HG03521 (cell line): ENCODE measurements at regions not wholly inside any gene's neighbourhood (a gene's known extent, or its start where the extent isn't known, plus 50 kb on each side); places are given as distances from the start of the nearest gene placed in this dataset.
"Not testable (repeated sequence)": the region's sequence is repeated elsewhere in the genome, so short reads cannot be mapped to it uniquely, and the experiment has no call there.

Experiments
- ATAC-seq: cut with Tn5 transposase; IDR thresholded peaks from one replicate; pipeline ENCODE4 v1.9.1; 2021; ENCODE audit warnings: mild to moderate bottlenecking, moderate library complexity; ENCODE audit not compliant: unreplicated experiment

DNA sequence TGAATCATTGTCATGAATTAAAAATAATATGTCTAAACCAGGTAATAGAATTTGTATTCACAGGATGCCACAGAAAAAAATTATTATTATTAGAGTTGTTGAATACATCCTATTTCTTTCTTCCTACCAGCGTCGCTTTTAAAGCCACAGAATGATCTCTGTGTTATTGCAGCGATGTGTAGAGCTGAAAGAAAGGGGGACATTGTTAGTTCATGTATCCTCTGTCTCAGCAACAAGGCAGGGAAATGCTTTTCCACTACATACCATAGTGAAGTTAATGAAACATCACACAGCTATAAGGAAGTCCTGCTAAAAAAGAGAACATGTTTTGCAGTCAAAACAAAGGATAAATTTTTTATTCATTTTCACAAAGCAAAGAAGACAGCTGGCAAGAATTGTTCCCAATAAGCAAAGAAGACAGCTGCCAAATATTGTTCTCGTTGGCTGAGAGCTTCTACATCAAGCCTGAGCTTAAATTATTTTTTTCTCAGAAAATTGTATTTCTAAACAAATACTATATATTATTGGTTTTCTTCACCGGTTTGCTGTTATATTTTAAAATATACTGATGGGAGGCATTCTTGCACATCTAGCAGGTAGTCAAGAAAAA is 1234.4 kb downstream of the SUCLG1 start:
- ATAC-seq, result no peak

DNA sequence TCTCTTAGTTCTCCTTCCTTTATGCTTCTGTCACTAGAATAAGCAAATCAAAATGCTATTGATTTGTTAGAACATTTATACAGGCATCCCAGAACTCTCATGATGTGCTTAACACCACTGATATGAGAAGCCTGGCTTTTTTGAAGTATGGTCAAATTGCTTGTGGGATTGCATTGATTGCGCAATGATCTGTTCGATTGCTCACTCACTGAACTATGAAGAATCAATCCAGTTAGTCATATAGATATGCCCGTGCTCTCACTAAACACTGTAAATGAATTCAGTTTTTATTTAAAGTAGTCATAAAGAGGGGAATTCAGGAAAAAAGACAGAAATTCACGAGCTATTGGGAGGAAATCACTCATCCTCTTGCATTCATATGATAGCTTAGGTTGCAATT is 1237.8 kb downstream of the SUCLG1 start:
- no peak for ATAC-seq

- no peak for ATAC-seq
Observed at GRCh38 chr2:83217854-83218253, 1241.2 kb downstream of the SUCLG1 start.

DNA sequence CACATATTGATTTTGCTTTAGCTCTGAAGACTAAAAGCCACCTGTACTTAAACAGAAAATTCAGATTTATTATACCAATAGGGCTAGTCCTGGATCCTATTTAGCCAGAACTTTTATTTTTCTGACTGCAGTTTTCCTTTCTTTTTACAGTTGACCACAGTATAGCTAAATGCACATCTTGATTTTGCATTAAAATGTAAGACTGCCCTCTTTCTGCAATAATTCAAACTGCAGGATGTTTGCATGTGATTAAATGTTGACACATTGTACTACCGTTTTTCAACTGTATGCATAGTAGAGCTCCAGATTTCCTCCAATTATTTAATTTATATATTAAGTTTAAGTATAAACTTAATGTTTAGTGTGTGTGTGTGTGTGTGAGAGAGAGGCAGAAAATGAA is 1262.9 kb downstream of the SUCLG1 start:
- no peak for ATAC-seq

DNA sequence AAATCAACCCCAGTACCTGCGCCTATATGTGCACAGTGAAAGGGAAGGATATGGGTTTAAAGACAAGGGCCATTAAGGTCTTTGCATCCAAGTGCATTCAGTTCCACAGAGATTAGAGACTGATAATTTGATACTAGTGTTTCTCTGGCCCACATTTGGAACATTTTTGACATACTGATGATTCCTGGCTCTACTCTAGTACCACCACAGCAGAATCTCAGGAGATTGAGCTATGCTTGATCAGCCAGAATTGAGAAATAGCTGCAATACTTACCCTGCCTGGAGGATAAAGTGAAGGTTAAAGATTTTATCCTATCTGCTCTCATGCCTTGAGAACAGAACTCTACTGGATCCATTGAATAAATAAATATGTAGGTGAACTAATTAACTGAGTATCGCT is 1267.8 kb downstream of the SUCLG1 start:
- no peak for ATAC-seq

- no peak for ATAC-seq
Observed at GRCh38 chr2:83186105-83186760, 1272.8 kb downstream of the SUCLG1 start.

DNA sequence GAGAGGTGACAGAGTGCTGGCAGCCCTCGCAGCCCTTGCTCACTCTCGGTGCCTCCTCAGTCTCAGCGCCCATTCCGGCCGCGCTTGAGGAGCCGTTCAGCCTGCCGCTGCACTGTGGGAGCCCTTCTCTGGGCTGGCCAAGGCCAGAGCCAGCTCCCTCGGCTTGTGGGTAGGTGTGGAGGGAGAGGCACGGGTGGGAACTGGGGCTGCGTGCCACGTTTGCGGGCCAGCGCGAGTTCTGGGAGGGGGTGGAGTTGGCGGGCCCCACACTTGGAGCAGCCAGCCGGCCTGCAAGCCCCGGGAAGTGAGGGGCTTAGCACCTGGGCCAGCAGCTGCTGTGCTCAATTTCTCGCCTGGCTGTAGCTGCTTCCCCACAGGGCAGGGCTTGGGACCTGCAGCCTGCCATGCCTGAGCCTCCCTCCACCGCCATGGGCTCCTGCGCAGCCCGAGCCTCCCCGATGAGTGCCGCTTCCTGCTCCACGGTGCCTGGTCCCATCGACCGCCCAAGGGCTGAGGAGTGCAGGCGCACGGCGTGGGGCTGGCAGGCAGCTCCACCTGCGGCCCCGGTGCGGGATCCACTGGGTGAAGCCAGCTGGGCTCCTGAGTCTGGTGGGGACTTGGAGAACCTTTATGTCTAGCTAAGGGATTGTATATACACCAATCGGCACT is 1278.1 kb downstream of the SUCLG1 start:
- not testable (repeated sequence) for ATAC-seq

DNA sequence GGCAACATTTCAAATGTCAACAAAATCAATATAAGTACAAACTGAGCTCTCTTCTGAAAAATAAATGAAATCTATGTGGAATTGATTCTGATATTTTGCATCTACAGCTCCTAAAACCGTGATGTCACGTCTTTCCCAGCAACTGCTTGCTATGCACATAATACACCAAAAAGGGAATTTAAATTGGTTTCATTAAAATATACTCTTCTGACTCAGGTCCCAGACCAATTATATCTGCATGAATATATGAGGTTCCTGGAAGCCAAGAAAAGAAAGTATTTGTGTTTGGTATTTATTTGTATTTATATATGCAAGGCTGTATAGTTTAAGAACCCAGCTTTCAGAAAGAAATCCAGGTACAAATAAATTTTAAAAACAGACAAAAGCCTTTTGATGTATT is 1282.5 kb downstream of the SUCLG1 start:
- no peak for ATAC-seq

- ATAC-seq, result no peak
Observed at GRCh38 chr2:83172841-83173240, 1286.2 kb downstream of the SUCLG1 start.

DNA sequence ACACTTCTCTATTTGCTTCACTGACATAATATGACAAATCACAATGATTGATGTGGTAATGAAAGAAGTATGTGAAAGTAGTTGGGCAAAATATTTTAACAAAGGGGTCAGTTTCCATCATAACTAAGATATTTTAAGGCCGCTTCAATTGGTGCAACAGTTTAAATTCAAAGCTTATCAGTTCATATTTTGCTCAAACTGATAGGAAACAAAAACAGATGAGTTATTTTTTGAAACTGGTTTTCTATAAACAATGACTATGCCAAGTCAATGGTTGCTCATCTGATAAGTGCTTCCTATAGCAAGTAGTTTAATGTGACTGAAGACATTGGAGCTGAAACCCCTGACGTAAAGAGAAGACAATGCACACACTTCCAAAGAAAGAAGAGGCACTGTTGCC is 1290.7 kb downstream of the SUCLG1 start:
- ATAC-seq, result no peak

DNA sequence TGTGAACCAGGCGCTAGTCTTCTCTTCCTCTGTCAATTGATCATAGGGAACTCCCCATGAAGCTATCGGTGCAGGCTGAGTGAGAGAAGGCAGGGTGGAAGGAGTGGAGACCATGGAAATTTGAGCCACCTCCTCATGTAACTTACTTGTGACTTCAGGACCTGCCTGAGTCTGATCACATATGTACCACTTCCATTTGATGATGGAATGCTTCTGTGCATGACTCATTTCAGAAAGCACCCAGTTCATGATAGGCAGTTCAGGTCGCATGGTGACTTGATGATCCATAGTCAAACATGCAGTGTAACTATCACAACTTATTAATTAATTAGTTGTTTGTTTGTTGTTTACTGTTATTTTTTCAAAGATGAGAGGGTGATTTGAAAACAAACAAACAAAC is 1296.7 kb downstream of the SUCLG1 start:
- no peak for ATAC-seq

DNA sequence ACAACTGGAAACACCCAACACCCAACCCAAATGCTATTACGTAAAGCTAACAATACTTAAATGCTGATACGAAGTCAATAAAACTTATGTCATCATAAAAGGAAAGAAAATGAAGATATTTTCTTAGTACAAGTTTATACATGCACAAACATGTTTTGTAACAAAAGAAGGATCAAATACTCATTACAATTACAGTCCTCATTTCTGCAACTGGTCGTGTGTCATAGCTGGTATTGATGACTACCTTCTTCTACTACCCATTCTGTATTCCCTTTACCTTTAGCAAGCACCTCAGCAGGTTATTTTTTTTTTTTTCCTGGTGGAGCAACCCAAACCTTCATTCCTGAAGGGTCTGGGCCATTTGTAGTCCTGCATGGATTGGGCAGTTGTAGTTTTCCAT is 1298.5 kb downstream of the SUCLG1 start:
- ATAC-seq, result no peak

DNA sequence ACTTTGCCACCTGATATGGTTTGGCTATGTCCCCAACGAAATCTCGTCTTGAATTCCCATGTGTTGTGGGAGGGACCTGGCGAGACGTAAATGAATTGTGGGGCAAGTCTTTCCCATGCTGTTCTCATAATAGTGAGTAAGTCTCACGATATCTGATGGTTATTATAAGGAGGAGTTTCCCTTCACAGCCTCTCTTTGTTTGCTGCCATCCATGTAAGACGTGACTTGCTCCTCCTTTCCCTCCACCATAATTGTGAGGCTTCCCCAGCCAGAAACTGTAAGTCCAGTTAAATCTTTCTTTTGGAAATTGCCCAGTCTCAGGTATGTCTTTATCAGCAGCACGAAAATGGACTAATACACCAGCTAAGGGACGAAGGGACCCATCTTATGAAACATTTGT is 1303.3 kb downstream of the SUCLG1 start:
- ATAC-seq, result no peak

DNA sequence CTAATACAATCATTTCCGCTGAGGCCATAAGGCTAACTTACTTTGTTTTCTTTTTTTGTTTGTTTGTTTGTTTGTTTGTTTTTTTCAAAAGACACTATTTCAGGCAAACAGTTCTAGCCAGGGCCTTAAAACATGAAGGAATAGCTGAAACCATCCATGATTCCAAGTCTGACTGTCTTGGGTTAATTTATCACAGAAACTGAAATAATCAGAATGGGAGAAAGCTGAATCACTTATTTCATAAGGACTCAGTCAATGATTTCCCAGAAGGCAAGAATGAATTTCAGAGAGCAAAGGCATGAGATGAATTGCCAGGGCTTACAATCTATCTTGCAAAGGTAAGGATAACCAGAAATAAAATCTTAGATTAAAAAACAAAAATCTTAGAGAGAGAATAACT is 1315.1 kb downstream of the SUCLG1 start:
- no peak for ATAC-seq

DNA sequence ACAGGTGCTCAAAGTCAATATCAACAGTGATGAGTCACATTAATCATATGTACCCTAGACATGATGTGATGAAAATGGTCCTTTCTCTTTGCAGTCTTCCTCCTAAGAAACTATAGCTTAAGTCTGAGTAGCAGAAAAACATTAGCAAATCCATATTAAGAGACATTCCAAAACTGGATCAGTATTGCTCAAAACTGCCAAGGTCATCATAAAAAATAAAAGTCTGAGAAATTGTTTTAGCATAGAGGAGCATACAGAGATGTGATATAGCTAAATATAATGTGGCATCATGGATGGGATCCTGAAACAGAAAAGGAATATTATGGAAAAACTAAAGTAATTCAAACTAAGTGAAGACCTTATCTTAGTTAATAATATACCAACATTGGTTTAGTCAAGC is 1316.1 kb downstream of the SUCLG1 start:
- no peak for ATAC-seq

DNA sequence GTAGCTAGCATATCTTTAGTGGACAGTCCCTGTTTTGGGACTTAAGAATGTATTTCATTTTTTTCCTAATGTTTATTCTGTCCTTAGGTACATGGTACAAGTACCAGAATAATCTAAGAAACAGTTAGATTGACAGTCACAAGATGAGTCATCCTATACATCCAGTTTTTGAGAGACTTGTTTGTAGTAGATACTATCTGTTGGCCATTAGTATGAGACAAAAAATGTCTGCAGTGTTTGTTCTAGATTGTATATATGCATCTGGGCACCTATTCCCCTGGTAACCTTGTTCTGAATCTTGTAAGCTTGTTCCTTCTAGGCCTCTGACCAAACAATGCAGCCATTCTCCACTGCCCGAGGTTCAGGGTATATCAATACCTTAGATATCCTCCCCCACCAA is 1343.5 kb downstream of the SUCLG1 start:
- no peak for ATAC-seq

- ATAC-seq, result no peak
Observed at GRCh38 chr2:83115155-83115554, 1343.9 kb downstream of the SUCLG1 start.

GRCh38 chr2:83113953-83114352 is 1345.1 kb downstream of the SUCLG1 start:
- no peak for ATAC-seq

- ATAC-seq, result no peak
Observed at GRCh38 chr2:83112858-83113257, 1346.2 kb downstream of the SUCLG1 start.

- no peak for ATAC-seq
Observed at GRCh38 chr2:83109284-83109683, 1349.8 kb downstream of the SUCLG1 start.

DNA sequence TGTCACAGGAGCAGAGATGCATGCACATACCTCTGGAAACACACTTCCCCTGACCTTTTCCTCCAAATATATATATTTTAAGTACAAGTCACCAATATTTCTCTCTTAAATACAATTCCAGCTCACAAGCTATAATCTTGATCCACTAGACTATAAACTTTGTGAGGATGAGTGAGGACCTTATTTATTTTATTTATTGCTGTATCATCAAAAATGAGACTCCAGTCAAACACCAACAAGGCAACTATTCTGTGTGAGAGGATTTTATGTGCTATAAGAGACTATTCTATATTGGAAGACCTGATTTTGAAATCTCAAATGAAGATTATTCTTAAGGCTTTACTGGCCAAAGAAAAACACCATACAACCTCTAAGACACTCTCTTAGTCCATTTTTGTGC is 1352.2 kb downstream of the SUCLG1 start:
- ATAC-seq, result no peak

GRCh38 chr2:83104202-83104601 is 1354.9 kb downstream of the SUCLG1 start:
- ATAC-seq, result no peak
